GM23338 (cell line): ENCODE measurements at regions not wholly inside any gene's neighbourhood (a gene's known extent, or its start where the extent isn't known, plus 50 kb on each side); places are given as distances from the start of the nearest gene placed in this dataset.

Experiments
- ATAC-seq: fragments of 200-7000 bp; cut with Tn5 transposase; 3 replicates; pipeline ENCODE4 v1.9.1; 2020
- DNase-seq: peaks from one replicate; pipeline ENCODE4 v3.0.0-alpha.2; 2015; ENCODE audit warnings: low spot score
- H2AFZ ChIP-seq: fragments of 200-600 bp; sonication (generic); 2 replicates; pipeline ENCODE4 v1.8.0; 2016; ENCODE audit warnings: antibody characterized with exemption, mild to moderate bottlenecking, moderate library complexity
- H3F3A ChIP-seq: fragments of 200-600 bp; sonication (generic); replicated peaks from 2 replicates; pipeline ENCODE4 v1.8.0; 2017; ENCODE audit warnings: antibody characterized with exemption, mixed run types, low read depth
- H3K27ac ChIP-seq: fragments of 200-600 bp; sonication (generic); 2 replicates; pipeline ENCODE4 v1.6.1; 2016; ENCODE audit warnings: low read depth
- H3K27me3 ChIP-seq: fragments of 200-600 bp; sonication (generic); 2 replicates; pipeline ENCODE4 v1.8.0; 2016; ENCODE audit warnings: mild to moderate bottlenecking, mixed run types, moderate library complexity; ENCODE audit not compliant: insufficient read depth
- H3K36me3 ChIP-seq: fragments of 200-600 bp; sonication (generic); 2 replicates; pipeline ENCODE4 v1.8.0; 2016; ENCODE audit warnings: mild to moderate bottlenecking; ENCODE audit not compliant: insufficient read depth
- H3K4me1 ChIP-seq: fragments of 200-600 bp; sonication (generic); 2 replicates; pipeline ENCODE4 v1.8.0; 2016; ENCODE audit warnings: mild to moderate bottlenecking, moderate library complexity; ENCODE audit not compliant: insufficient read depth
- H3K4me2 ChIP-seq: fragments of 200-600 bp; sonication (generic); 2 replicates; pipeline ENCODE4 v1.7.1; 2017; ENCODE audit warnings: mixed run types
- H3K4me3 ChIP-seq: fragments of 200-600 bp; sonication (generic); 2 replicates; pipeline ENCODE4 v1.6.1; 2016; ENCODE audit warnings: mixed run types
- H3K79me2 ChIP-seq: fragments of 200-600 bp; sonication (generic); replicated peaks from 2 replicates; pipeline ENCODE4 v1.8.0; 2017; ENCODE audit warnings: mild to moderate bottlenecking; ENCODE audit not compliant: insufficient read depth
- H3K9me2 ChIP-seq: fragments of 200-600 bp; sonication (generic); 2 replicates; pipeline ENCODE4 v1.8.0; 2017; ENCODE audit not compliant: insufficient read depth
- H4K20me1 ChIP-seq: fragments of 200-600 bp; sonication (generic); replicated peaks from 2 replicates; pipeline ENCODE4 v1.8.0; 2017; ENCODE audit warnings: mild to moderate bottlenecking; ENCODE audit not compliant: insufficient read depth
- H3K27ac Mint-ChIP-seq: 2 replicates; pipeline ENCODE4 v1.8.0; 2020; ENCODE audit warnings: inconsistent platforms, mild to moderate bottlenecking, moderate library complexity, mixed read lengths
- H3K27me3 Mint-ChIP-seq: 3 replicates; pipeline ENCODE4 v1.8.0; 2022; ENCODE audit warnings: low read depth, mild to moderate bottlenecking, moderate library complexity, mixed read lengths, inconsistent platforms; ENCODE audit not compliant: insufficient read depth, poor library complexity
- H3K36me3 Mint-ChIP-seq: 3 replicates; pipeline ENCODE4 v1.8.0; 2021; ENCODE audit warnings: low read depth, mild to moderate bottlenecking, inconsistent platforms, moderate library complexity, mixed read lengths
- H3K4me1 Mint-ChIP-seq: 3 replicates; pipeline ENCODE4 v1.8.0; 2020; ENCODE audit warnings: mild to moderate bottlenecking, inconsistent platforms, mixed read lengths
- H3K4me3 Mint-ChIP-seq: 3 replicates; pipeline ENCODE4 v1.8.0; 2021; ENCODE audit warnings: moderate library complexity, mild to moderate bottlenecking, inconsistent platforms, mixed read lengths
- H3K9me3 Mint-ChIP-seq: 3 replicates; pipeline ENCODE4 v1.8.0; 2020; ENCODE audit warnings: moderate library complexity, mild to moderate bottlenecking, inconsistent platforms, mixed read lengths
- POLR2AphosphoS5 ChIP-seq: IDR thresholded peaks from 2 replicates; pipeline ENCODE4 v1.6.1; 2016; ENCODE audit warnings: antibody characterized with exemption, low read depth
- ZNF114 ChIP-seq: fragments of 250-450 bp; sonication (Bioruptor Pico); IDR thresholded peaks from 2 replicates; pipeline ENCODE4 v1.5.0; 2020; ENCODE audit warnings: mild to moderate bottlenecking, moderate library complexity
- TF ChIP-seq, protein P1 (sequence below): fragments of 250-450 bp; sonication (Bioruptor Pico); IDR thresholded peaks from 2 replicates; pipeline ENCODE4 v1.5.0; 2020; ENCODE audit warnings: mild to moderate bottlenecking, moderate library complexity

GRCh38 chr2:499726-500125, 177.5 kb downstream of the TMEM18 start (continued):
- TF ChIP-seq POLR2AphosphoS5: no peak

DNA sequence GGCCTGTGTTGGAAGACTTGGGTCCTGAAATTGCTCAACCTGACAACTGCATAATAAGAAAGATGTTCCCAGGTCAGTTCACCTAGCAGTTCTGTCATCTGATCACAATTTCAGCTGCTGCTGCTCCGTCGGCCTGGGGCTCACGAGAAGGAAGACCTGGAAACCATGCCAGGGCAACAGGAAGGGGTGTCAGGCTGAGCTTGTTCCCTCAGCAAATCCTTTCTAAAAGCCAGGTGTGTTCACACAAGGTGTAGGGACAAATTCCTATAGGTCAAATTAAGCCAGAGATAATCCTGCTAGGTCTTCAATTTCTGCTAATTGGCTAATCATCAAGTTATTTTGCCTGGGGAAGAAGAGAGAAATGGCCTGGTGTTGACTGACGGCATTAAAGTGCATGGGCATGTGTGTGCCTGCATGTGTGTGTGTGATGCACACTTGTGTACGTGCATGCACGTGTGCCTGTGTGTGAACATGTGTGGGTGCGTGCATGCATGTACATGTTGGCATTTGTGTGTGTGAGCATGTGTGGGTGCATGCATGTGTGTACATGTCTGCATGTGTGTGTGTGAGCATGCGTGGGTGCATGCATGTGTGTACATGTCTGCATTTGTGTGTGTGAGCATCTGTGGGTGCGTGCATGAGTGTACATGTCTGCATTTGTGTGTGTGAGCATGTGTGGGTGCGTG, 178.6 kb downstream of the TMEM18 start:
- Histone ChIP-seq H3K4me2 (no peak overlapping the region), H2AFZ (no peak overlapping the region)

More for the DNA sequence above, 178.6 kb downstream of the TMEM18 start:
- Mint-ChIP-seq H3K27me3 (peaks cover 3% of the 10 kb centered on the region), H3K9me3 (no peaks in the 10 kb centered on the region; the same call in 1 of the 3 replicates), H3K4me3 (no peak overlapping the region), H3K27ac (no peak overlapping the region), H3K4me1 (peaks cover 3% of the 10 kb centered on the region), H3K36me3 (no peaks in the 10 kb centered on the region)
- Histone ChIP-seq H3K4me1 (no peaks in the 10 kb centered on the region), H3K9me2 (peaks cover 3% of the 10 kb centered on the region; the same call in 1 of the 2 replicates), H3K27me3 (no peaks in the 10 kb centered on the region), H3K79me2 (no peaks in the 10 kb centered on the region), H3K36me3 (no peaks in the 10 kb centered on the region), H3K27ac (no peak overlapping the region), H3K4me3 (no peak overlapping the region), H4K20me1 (no peaks in the 10 kb centered on the region), H3F3A (no peaks in the 10 kb centered on the region)
- no peak for TF ChIP-seq ZNF114
- TF ChIP-seq, protein P1, sequence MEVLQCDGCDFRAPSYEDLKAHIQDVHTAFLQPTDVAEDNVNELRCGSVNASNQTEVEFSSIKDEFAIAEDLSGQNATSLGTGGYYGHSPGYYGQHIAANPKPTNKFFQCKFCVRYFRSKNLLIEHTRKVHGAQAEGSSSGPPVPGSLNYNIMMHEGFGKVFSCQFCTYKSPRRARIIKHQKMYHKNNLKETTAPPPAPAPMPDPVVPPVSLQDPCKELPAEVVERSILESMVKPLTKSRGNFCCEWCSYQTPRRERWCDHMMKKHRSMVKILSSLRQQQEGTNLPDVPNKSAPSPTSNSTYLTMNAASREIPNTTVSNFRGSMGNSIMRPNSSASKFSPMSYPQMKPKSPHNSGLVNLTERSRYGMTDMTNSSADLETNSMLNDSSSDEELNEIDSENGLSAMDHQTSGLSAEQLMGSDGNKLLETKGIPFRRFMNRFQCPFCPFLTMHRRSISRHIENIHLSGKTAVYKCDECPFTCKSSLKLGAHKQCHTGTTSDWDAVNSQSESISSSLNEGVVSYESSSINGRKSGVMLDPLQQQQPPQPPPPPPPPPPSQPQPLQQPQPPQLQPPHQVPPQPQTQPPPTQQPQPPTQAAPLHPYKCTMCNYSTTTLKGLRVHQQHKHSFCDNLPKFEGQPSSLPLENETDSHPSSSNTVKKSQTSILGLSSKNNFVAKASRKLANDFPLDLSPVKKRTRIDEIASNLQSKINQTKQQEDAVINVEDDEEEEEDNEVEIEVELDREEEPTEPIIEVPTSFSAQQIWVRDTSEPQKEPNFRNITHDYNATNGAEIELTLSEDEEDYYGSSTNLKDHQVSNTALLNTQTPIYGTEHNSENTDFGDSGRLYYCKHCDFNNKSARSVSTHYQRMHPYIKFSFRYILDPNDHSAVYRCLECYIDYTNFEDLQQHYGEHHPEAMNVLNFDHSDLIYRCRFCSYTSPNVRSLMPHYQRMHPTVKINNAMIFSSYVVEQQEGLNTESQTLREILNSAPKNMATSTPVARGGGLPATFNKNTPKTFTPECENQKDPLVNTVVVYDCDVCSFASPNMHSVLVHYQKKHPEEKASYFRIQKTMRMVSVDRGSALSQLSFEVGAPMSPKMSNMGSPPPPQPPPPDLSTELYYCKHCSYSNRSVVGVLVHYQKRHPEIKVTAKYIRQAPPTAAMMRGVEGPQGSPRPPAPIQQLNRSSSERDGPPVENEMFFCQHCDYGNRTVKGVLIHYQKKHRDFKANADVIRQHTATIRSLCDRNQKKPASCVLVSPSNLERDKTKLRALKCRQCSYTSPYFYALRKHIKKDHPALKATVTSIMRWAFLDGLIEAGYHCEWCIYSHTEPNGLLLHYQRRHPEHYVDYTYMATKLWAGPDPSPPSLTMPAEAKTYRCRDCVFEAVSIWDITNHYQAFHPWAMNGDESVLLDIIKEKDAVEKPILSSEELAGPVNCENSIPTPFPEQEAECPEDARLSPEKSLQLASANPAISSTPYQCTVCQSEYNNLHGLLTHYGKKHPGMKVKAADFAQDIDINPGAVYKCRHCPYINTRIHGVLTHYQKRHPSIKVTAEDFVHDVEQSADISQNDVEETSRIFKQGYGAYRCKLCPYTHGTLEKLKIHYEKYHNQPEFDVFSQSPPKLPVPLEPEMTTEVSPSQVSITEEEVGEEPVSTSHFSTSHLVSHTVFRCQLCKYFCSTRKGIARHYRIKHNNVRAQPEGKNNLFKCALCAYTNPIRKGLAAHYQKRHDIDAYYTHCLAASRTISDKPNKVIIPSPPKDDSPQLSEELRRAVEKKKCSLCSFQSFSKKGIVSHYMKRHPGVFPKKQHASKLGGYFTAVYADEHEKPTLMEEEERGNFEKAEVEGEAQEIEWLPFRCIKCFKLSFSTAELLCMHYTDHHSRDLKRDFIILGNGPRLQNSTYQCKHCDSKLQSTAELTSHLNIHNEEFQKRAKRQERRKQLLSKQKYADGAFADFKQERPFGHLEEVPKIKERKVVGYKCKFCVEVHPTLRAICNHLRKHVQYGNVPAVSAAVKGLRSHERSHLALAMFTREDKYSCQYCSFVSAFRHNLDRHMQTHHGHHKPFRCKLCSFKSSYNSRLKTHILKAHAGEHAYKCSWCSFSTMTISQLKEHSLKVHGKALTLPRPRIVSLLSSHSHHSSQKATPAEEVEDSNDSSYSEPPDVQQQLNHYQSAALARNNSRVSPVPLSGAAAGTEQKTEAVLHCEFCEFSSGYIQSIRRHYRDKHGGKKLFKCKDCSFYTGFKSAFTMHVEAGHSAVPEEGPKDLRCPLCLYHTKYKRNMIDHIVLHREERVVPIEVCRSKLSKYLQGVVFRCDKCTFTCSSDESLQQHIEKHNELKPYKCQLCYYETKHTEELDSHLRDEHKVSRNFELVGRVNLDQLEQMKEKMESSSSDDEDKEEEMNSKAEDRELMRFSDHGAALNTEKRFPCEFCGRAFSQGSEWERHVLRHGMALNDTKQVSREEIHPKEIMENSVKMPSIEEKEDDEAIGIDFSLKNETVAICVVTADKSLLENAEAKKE (CRISPR knock-in tag): no peak
- no peak for TF ChIP-seq POLR2AphosphoS5
- DNase-seq (no peak), ATAC-seq (no peak)
